Ramos (cell line): ENCODE measurements at regions not wholly inside any gene's neighbourhood (a gene's known extent, or its start where the extent isn't known, plus 50 kb on each side); places are given as distances from the start of the nearest gene placed in this dataset.
"Not testable (repeated sequence)": the region's sequence is repeated elsewhere in the genome, so short reads cannot be mapped to it uniquely, and the experiment has no call there.

Experiments used
- in situ Hi-C: fragments of 300-500 bp; cut with MboI; formaldehyde crosslinking; loops from one replicate; pipeline ENCODE4 v1.14.3; 2022; ENCODE audit warnings: low sequenced_read_pairs; ENCODE audit not compliant: unreplicated experiment

DNA sequence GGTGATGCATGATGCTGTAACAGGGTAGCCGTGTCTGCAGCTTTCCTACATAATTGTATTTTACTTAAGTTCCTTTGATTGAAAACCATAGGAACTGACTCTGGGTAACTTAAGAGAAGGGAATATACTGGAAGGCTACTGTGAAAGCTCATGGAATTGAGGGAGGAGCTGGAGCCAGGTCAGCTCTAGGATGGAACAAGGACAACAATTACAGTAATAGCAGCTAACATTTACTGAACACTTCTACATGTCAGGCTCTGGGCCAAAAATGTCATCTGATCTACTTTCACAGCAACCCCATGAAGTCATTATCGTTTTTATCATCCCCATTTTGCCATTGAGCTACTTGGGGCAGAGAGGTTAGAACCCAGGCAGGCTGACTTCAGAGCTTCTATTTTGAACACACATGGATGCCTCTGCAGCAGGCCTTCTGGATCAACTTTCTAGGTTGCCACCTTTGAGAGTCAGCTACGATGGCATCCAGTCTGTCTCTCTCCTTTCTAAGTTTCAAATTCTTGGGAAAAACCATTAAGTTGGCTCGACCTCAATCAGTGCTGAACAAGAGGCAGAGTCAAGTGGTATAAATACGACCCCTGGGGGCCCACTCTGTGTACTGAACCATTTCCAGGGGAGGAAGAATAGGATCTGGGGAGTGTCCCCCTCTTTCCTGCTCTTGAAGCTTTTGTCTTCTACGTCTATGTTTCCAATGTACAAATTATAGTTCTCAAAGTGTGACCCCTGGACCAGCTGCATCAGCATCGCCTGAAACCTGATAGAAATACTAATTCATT is 272.3 kb upstream of the PLPP4 start:
- in situ Hi-C loops: no loop called here

GRCh38 chr10:120186506-120186905 is 270.5 kb upstream of the PLPP4 start:
- in situ Hi-C loops: no loop called here

GRCh38 chr10:120187168-120187567 is 269.9 kb upstream of the PLPP4 start:
- in situ Hi-C loops: not testable (repeated sequence)

GRCh38 chr10:120188950-120189349 is 268.1 kb upstream of the PLPP4 start:
- in situ Hi-C loops: no loop called here

DNA sequence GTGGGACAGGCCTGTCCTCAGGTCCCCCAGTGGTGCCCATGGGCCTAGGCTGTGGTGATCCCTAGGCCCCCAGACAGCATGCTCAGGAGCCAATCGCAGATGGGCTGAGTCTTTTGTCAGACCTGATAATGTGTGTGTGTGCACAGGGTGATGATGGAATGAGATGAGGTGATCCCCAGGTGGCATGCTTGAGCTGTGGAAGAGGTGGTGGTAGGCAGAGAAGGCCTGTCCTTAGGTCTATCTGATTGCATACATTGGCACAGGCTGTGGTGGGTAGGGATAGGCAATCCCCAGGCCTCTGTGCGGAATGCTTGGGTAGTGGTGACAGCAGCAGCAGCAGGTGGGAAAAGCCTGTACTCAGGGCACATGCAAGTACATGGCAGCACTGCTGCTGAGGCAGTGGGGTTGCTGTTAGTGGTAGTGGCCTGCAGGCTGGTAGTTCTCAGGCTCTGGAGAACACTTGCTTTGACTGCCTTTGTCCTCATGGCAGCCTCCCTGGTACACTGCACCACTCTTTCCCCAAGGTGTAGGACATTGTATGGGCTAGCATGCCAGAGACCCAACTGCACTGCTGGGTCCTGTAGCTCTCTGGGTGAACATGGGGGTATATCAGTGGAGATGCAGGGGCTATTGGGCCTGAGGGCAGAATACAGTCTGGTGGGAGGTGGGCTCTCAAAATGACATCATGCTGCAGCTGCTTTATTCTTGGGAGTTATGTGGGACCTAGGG is 260.9 kb upstream of the PLPP4 start:
- in situ Hi-C loops: no loop called here

GRCh38 chr10:120204877-120205276 is 252.2 kb upstream of the PLPP4 start:
- in situ Hi-C loops: no loop called here

DNA sequence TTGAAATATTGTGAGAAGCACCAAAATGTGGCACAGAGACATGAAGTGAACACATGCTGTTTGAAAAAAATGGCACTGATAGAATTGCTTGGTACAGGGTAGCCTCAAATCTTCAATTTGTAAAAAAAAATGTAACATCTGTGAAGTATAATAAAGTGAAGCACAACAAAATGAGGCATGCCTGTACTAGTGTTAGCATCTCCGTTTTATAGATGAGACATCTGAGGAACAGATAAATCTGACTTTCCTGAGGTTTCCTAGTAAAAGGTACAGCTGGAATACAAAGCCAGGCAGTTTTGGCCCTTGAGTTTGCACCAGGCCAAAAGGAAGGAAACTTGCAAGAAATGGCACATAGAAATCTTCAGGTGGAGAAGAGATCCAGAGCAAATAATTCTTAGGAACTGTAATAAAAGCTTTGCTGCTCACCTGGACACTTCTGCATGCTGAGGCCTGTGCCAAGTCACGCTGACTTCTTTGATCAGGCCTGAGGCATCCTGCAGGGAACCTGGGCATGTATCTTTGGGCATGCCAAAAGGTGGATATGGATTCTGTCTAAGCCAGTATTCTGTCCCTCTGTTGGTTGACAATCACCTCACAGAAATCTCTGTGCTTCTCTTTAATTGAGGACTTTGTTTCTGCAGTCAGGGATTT is 251.5 kb upstream of the PLPP4 start:
- in situ Hi-C loops: no loop called here

- in situ Hi-C loops: no loop called here
Observed at GRCh38 chr10:120208488-120208887, 248.5 kb upstream of the PLPP4 start.

- in situ Hi-C loops: no loop called here
Observed at GRCh38 chr10:120209124-120209762, 247.8 kb upstream of the PLPP4 start.

DNA sequence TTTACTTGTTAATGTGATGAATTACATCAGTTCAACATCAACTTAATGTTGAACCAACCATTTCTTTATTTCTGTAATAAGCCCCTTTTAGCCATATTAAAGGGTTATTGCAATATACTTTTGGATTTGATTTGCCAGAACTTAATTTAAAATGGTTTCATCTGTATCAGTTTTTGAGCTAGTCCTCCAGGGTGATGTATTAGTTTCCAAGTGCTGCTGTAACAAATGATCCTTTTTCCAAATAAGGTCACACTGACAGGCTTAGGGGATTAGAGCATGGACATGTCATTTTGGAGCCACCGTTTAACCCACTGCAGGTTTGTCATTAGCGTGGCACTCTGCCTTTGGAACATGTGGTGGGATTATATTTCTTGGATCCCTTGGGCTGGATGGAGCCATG is 244.8 kb upstream of the PLPP4 start:
- in situ Hi-C loops: no loop called here

- in situ Hi-C loops: not testable (repeated sequence)
Observed at GRCh38 chr10:120213283-120213682, 243.7 kb upstream of the PLPP4 start.

GRCh38 chr10:120217736-120218135 is 239.3 kb upstream of the PLPP4 start:
- in situ Hi-C loops: no loop called here

- in situ Hi-C loops: no loop called here
Observed at GRCh38 chr10:120221873-120222485, 235.0 kb upstream of the PLPP4 start.

GRCh38 chr10:120229641-120230040 is 227.4 kb upstream of the PLPP4 start:
- in situ Hi-C loops: no loop called here

- in situ Hi-C loops: not testable (repeated sequence)
Observed at GRCh38 chr10:120239695-120240094, 217.3 kb upstream of the PLPP4 start.

- in situ Hi-C loops: no loop called here
Observed at GRCh38 chr10:120251821-120252442, 205.1 kb upstream of the PLPP4 start.

DNA sequence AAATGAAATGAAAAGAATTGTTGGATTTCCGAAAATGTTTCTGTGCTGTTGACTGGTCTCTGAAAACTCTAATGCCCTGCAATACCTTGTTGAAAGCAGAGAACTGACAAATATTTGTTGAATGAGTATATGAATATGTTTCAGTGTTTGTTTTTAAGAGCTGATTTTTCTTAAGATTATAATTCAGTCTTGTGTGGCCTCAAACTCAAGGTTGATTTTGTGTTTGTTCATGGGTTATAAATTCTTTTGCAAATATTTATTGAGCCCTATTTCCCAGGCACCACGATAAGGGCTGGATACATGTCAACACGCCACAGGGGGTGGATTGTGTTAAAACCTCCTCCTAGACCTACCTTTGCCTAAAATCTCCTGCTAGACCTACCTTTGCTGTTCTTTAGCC is 203.9 kb upstream of the PLPP4 start:
- in situ Hi-C loops: no loop called here

DNA sequence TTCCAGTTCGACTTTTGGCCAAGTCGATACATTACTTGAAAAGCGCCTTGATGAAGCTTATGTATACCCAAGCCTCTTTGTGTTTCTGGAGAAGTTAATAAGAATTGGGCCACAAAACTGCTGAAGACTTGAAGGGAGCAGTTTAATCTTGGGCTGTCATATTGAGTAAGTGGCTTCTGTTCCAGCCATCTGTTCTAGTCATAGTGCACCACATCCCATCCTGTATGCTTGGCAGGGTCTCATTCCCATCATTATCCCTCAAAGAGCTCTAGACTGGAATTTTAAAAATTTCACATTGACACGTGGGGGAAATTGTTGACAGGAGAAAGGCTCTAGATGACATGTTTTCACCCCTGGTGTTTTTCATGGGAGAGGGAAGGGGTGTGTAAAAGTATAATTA is 196.6 kb upstream of the PLPP4 start:
- in situ Hi-C loops: no loop called here

DNA sequence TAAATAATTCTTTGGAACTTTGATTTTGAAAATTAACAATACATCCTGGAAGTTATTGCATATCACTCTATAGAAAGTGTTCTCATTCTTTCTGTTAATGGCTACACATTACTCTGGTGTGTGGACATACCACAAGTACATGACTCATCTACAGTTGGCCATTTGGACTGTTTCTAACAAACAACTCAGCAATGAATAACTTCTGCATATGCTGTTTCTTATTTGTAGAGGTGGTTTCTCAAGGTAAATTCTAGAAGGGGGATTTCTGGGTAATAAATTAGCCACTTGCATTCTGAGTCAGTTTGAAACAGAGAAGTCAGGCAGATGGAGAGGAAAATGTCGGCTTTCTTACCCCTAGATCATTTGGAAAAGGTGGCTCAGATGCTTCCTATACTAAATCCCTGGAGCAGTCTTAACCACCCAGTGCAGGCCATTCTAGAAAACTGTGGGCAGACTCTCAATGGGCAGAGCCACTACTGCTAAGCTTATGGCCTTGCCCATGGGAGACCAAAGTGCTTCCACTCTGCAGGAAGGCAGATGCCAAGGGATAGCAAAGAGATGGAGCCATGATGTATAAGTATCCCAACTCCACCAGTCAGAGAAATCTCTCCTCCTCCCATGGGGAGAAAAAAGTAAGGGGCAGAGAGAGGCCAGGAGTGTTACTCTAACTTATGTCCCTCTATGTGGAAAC is 194.0 kb upstream of the PLPP4 start:
- in situ Hi-C loops: no loop called here
